K562 (cell line): ENCODE measurements at regions not wholly inside any gene's neighbourhood (a gene's known extent, or its start where the extent isn't known, plus 50 kb on each side); places are given as distances from the start of the nearest gene placed in this dataset.

Experiments
- ATAC-seq: fragments of 200-7000 bp; cut with Tn5 transposase; 3 replicates; pipeline ENCODE4 v1.9.1; 2020; ENCODE audit warnings: moderate library complexity
- BruUV-seq: library from RNA; stranded (reverse); fragments of 400-500 nt; replicated peaks from 2 replicates; lab custom pipeline; 2021; lab: Mats Ljungman, UMichigan
- CTCF ChIA-PET: fragments of 300-600 bp; formaldehyde crosslinking; extraction: SDS; loops from one replicate; lab custom pipeline; 2021; ENCODE audit warnings: low intra/inter-chr PET ratio; lab: Yijun Ruan, JAX
- POLR2A ChIA-PET: fragments of 300-600, 350-650 bp; sonication (Branson Sonifier 250); formaldehyde crosslinking; extraction: SDS; loops from one replicate; lab custom pipeline; 2021; ENCODE audit warnings: antibody characterized with exemption, inconsistent platforms; lab: Yijun Ruan, JAX
- DNase-seq, 4 experiments: peaks; one replicate each; pipeline versions ENCODE4 v3.0.0 to v3.0.0-alpha.2; 2011 to 2018; ENCODE audit warnings: low spot score in 3 of 4, mixed read lengths in 3 of 4; ENCODE audit errors: extremely low read depth in 1 of 4
- FAIRE-seq: peaks from 2 replicates; lab custom pipeline; 2011; peaks lifted over from hg19 to GRCh38; lab: Jason Lieb, UNC
- H2AFZ ChIP-seq: 2 replicates; pipeline ENCODE4 v1.6.0; 2011; ENCODE audit warnings: low read depth, low read length, control low read depth, inconsistent platforms
- H3K27ac ChIP-seq: fragments of 200-600 bp; 3 replicates; pipeline ENCODE4 v1.8.0; 2011; ENCODE audit warnings: low read depth, mild to moderate bottlenecking, control low read depth, inconsistent platforms, low read length, moderate library complexity, mixed read lengths; ENCODE audit errors: extremely low read depth
- H3K27me3 ChIP-seq, 2 experiments: fragments of 300-600 bp in 1 of 2; 2 replicates in 1 of 2; 3 replicates in 1 of 2; pipeline versions ENCODE4 v1.6.0 to v1.8.0; 2011; ENCODE audit warnings: inconsistent platforms in 2 of 2, low read length in 2 of 2, mild to moderate bottlenecking in 1 of 2, mixed read lengths in 1 of 2, moderate library complexity in 1 of 2; ENCODE audit not compliant: control insufficient read depth in 2 of 2, insufficient read depth in 2 of 2
- H3K36me3 ChIP-seq: fragments of 300-600 bp; 3 replicates; pipeline ENCODE4 v1.8.0; 2011; ENCODE audit warnings: mild to moderate bottlenecking, low read length, inconsistent platforms; ENCODE audit not compliant: control insufficient read depth, insufficient read depth
- H3K4me1 ChIP-seq, 2 experiments: fragments of 200-600 bp in 1 of 2; replicated peaks in 1 of 2; 2 replicates in 1 of 2; 3 replicates in 1 of 2; pipeline versions ENCODE4 v1.5.1 to v1.8.0; 2011; ENCODE audit warnings: inconsistent platforms in 2 of 2, low read length in 2 of 2, mild to moderate bottlenecking in 1 of 2, mixed read lengths in 1 of 2, moderate library complexity in 1 of 2; ENCODE audit not compliant: control insufficient read depth in 2 of 2, insufficient read depth in 2 of 2
- H3K4me2 ChIP-seq: 2 replicates; pipeline ENCODE4 v1.6.1; 2011; ENCODE audit warnings: low read length, control low read depth, inconsistent platforms, mixed read lengths; ENCODE audit not compliant: insufficient read depth
- H3K4me3 ChIP-seq: fragments of 200-600 bp; sonication (generic), shearing (Covaris generic); 2 replicates; pipeline ENCODE4 v1.5.1; 2016; ENCODE audit warnings: control low read depth, inconsistent platforms
- H3K79me2 ChIP-seq: fragments of 200-600 bp; 3 replicates; pipeline ENCODE4 v1.8.0; 2011; ENCODE audit warnings: low read length, inconsistent platforms; ENCODE audit not compliant: control insufficient read depth, insufficient read depth
- H3K9ac ChIP-seq, 2 experiments: 2 replicates each; pipeline versions ENCODE4 v1.6.0 to v1.6.1; 2011; ENCODE audit warnings: low read depth in 2 of 2, low read length in 2 of 2, control low read depth in 1 of 2, inconsistent platforms in 1 of 2, mild to moderate bottlenecking in 1 of 2, mixed read lengths in 1 of 2; ENCODE audit not compliant: insufficient read depth in 1 of 2
- H3K9me1 ChIP-seq: one replicate; pipeline ENCODE4 v1.6.0; 2011; ENCODE audit warnings: inconsistent platforms, mild to moderate bottlenecking, low read length, moderate library complexity; ENCODE audit not compliant: control insufficient read depth, insufficient read depth
- H3K9me3 ChIP-seq: replicated peaks from 2 replicates; pipeline ENCODE4 v1.5.1; 2011; ENCODE audit warnings: low read depth, low read length, inconsistent platforms; ENCODE audit not compliant: control insufficient read depth, insufficient read depth
- H4K20me1 ChIP-seq: replicated peaks from 2 replicates; pipeline ENCODE4 v1.6.1; 2011; ENCODE audit warnings: low read length, inconsistent platforms, mixed read lengths; ENCODE audit not compliant: control insufficient read depth, insufficient read depth
- BRCA1 ChIP-seq, 2 experiments: fragments of 450-650 bp in 1 of 2; sonication (generic) in 1 of 2; formaldehyde crosslinking in 1 of 2; IDR thresholded peaks; 2 replicates each; pipeline versions ENCODE4 v1.5.0 to v1.6.1; 2017 to 2020; ENCODE audit warnings: mild to moderate bottlenecking in 1 of 2, missing genetic modification reagents in 1 of 2
- CREBBP ChIP-seq: IDR thresholded peaks from one replicate; pipeline ENCODE4 v1.6.1; 2012; ENCODE audit warnings: low read depth, mild to moderate bottlenecking, control low read depth, inconsistent platforms, low read length
- L3MBTL2 ChIP-seq: fragments of 450-650 bp; IDR thresholded peaks from 2 replicates; pipeline ENCODE4 v1.6.1; 2016; ENCODE audit warnings: mild to moderate bottlenecking, moderate library complexity
- MEF2A ChIP-seq: IDR thresholded peaks from 2 replicates; pipeline ENCODE4 v1.6.1; 2011; ENCODE audit warnings: low read depth, mild to moderate bottlenecking, low read length, moderate library complexity; ENCODE audit not compliant: control insufficient read depth
- NR2C1 ChIP-seq, 2 experiments: fragments of 450-650 bp; IDR thresholded peaks; 2 replicates each; pipeline ENCODE4 v1.6.1; 2017; ENCODE audit warnings: mild to moderate bottlenecking in 2 of 2, antibody characterized with exemption in 1 of 2, inconsistent platforms in 1 of 2, missing compliant biosample characterization in 1 of 2, missing genetic modification characterization in 1 of 2
- POLR2AphosphoS2 ChIP-seq: IDR thresholded peaks from 2 replicates; pipeline ENCODE4 v1.6.1; 2012; ENCODE audit warnings: low read length, improper control_type of control experiment
- RBFOX2 ChIP-seq: fragments of 200-400 bp; formaldehyde crosslinking; IDR thresholded peaks from 2 replicates; pipeline ENCODE4 v1.6.1; 2017; ENCODE audit warnings: low read depth, mild to moderate bottlenecking, low read length, moderate library complexity
- RFX1 ChIP-seq: fragments of 450-650 bp; IDR thresholded peaks from 2 replicates; pipeline ENCODE4 v1.6.1; 2016; ENCODE audit warnings: mild to moderate bottlenecking, moderate library complexity
- SMAD1 ChIP-seq: fragments of 150-350 bp; IDR thresholded peaks from 2 replicates; pipeline ENCODE4 v1.6.1; 2014; ENCODE audit warnings: low read length, low read depth; ENCODE audit not compliant: partially characterized antibody
- ZKSCAN8 ChIP-seq: fragments of 200-800 bp; sonication (Bioruptor generic); IDR thresholded peaks from 2 replicates; pipeline ENCODE4 v1.6.1; 2016; ENCODE audit warnings: missing genetic modification characterization, missing compliant biosample characterization
- WGBS: fragments of 100-300 bp; shearing (Covaris generic); methylation state at CpG from one replicate; pipeline ENCODE4 v1.1.6; 2016; ENCODE audit warnings: low coverage, mixed read lengths; ENCODE audit not compliant: insufficient coverage; ENCODE audit errors: missing lambda C conversion rate; 5-methylcytosine and 5-hydroxymethylcytosine counted together
- in situ Hi-C: fragments of 300-500 bp; cut with MboI; formaldehyde crosslinking; loops from 4 replicates; pipeline ENCODE4 v1.15.0; 2018; ENCODE audit warnings: inconsistent platforms, mixed read lengths
- intact Hi-C: fragments of 100-400 bp; cut with micrococcal nuclease; formaldehyde crosslinking; loops from 2 replicates; pipeline ENCODE4 v1.14.2; 2022
- TF ChIP-seq, protein P1 (sequence below): fragments of 450-650 bp; IDR thresholded peaks from 2 replicates; pipeline ENCODE4 v1.6.1; 2016; ENCODE audit warnings: mild to moderate bottlenecking, moderate library complexity

DNA sequence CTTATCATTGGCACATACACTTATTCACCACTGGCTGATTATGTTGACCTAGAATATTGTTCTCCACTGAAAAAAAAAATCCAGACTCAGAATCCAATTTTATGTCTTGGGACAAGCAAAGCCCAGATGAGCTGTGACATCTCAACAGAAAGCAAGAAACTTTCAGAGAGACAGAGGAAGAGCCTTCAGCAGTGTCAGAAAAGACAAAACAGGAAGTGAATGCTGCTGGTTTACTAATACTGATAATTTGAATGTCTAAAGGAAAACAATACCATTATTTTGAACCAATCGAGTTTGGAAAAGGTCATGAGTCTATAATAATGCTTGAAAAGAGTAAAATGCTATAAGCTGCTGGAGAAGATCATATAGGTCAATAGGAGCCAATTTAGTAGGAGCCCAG lies 179.8 kb upstream of the RIMS1 start:
- H4K20me1 ChIP-seq, result no peaks in the 10 kb centered on the region
- DNase-seq (no peak), ATAC-seq (no peak), FAIRE-seq (no peak)
- H3K9me3 ChIP-seq, result no peaks in the 10 kb centered on the region
- no peak overlapping the region for H3K4me2 ChIP-seq
- POLR2A ChIA-PET, result interaction anchor here (0.6 kb wide), 2 partner anchors 11 to 785 kb away, joined by 3 to 5 read pairs; no protein-coding TSS in a partner anchor
- no TSS peak for BruUV-seq
- CTCF ChIA-PET, result no interaction called here
- H3K79me2 ChIP-seq, result no peaks in the 10 kb centered on the region
- H3K27me3 ChIP-seq, result no peaks in the 10 kb centered on the region
- intact Hi-C loops (no loop called here), in situ Hi-C loops (no loop called here)
- H2AFZ ChIP-seq, result no peak overlapping the region
- no peaks in the 10 kb centered on the region for H3K36me3 ChIP-seq
- 0% methylated on average over 1 of the region's 1 CpG for WGBS
- no peak overlapping the region for H3K4me3 ChIP-seq
- H3K9ac ChIP-seq, result no peak overlapping the region
- no peaks in the 10 kb centered on the region for H3K9me1 ChIP-seq
- H3K27ac ChIP-seq, result no peak overlapping the region
- H3K4me1 ChIP-seq, result no peaks in the 10 kb centered on the region
- TF ChIP-seq MEF2A (no peak), POLR2AphosphoS2 (no peak), CREBBP (no peak), RBFOX2 (no peak), RFX1 (no peak), ZKSCAN8 (no peak), BRCA1 (IDR thresholded peaks at IDR 0.05) (no peak), BRCA1 (CRISPR knock-in tag; IDR thresholded peaks at IDR 0.05) (no peak), SMAD1 (no peak), L3MBTL2 (no peak), NR2C1 (IDR thresholded peaks at IDR 0.05) (no peak), NR2C1 (tag; IDR thresholded peaks at IDR 0.05) (no peak)
- TF ChIP-seq, protein P1, sequence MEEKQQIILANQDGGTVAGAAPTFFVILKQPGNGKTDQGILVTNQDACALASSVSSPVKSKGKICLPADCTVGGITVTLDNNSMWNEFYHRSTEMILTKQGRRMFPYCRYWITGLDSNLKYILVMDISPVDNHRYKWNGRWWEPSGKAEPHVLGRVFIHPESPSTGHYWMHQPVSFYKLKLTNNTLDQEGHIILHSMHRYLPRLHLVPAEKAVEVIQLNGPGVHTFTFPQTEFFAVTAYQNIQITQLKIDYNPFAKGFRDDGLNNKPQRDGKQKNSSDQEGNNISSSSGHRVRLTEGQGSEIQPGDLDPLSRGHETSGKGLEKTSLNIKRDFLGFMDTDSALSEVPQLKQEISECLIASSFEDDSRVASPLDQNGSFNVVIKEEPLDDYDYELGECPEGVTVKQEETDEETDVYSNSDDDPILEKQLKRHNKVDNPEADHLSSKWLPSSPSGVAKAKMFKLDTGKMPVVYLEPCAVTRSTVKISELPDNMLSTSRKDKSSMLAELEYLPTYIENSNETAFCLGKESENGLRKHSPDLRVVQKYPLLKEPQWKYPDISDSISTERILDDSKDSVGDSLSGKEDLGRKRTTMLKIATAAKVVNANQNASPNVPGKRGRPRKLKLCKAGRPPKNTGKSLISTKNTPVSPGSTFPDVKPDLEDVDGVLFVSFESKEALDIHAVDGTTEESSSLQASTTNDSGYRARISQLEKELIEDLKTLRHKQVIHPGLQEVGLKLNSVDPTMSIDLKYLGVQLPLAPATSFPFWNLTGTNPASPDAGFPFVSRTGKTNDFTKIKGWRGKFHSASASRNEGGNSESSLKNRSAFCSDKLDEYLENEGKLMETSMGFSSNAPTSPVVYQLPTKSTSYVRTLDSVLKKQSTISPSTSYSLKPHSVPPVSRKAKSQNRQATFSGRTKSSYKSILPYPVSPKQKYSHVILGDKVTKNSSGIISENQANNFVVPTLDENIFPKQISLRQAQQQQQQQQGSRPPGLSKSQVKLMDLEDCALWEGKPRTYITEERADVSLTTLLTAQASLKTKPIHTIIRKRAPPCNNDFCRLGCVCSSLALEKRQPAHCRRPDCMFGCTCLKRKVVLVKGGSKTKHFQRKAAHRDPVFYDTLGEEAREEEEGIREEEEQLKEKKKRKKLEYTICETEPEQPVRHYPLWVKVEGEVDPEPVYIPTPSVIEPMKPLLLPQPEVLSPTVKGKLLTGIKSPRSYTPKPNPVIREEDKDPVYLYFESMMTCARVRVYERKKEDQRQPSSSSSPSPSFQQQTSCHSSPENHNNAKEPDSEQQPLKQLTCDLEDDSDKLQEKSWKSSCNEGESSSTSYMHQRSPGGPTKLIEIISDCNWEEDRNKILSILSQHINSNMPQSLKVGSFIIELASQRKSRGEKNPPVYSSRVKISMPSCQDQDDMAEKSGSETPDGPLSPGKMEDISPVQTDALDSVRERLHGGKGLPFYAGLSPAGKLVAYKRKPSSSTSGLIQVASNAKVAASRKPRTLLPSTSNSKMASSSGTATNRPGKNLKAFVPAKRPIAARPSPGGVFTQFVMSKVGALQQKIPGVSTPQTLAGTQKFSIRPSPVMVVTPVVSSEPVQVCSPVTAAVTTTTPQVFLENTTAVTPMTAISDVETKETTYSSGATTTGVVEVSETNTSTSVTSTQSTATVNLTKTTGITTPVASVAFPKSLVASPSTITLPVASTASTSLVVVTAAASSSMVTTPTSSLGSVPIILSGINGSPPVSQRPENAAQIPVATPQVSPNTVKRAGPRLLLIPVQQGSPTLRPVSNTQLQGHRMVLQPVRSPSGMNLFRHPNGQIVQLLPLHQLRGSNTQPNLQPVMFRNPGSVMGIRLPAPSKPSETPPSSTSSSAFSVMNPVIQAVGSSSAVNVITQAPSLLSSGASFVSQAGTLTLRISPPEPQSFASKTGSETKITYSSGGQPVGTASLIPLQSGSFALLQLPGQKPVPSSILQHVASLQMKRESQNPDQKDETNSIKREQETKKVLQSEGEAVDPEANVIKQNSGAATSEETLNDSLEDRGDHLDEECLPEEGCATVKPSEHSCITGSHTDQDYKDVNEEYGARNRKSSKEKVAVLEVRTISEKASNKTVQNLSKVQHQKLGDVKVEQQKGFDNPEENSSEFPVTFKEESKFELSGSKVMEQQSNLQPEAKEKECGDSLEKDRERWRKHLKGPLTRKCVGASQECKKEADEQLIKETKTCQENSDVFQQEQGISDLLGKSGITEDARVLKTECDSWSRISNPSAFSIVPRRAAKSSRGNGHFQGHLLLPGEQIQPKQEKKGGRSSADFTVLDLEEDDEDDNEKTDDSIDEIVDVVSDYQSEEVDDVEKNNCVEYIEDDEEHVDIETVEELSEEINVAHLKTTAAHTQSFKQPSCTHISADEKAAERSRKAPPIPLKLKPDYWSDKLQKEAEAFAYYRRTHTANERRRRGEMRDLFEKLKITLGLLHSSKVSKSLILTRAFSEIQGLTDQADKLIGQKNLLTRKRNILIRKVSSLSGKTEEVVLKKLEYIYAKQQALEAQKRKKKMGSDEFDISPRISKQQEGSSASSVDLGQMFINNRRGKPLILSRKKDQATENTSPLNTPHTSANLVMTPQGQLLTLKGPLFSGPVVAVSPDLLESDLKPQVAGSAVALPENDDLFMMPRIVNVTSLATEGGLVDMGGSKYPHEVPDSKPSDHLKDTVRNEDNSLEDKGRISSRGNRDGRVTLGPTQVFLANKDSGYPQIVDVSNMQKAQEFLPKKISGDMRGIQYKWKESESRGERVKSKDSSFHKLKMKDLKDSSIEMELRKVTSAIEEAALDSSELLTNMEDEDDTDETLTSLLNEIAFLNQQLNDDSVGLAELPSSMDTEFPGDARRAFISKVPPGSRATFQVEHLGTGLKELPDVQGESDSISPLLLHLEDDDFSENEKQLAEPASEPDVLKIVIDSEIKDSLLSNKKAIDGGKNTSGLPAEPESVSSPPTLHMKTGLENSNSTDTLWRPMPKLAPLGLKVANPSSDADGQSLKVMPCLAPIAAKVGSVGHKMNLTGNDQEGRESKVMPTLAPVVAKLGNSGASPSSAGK, result no peak
